ENCODE measurements at regions not wholly inside any gene's neighbourhood (a gene's known extent, or its start where the extent isn't known, plus 50 kb on each side); places are given as distances from the start of the nearest gene placed in this dataset.

DNA sequence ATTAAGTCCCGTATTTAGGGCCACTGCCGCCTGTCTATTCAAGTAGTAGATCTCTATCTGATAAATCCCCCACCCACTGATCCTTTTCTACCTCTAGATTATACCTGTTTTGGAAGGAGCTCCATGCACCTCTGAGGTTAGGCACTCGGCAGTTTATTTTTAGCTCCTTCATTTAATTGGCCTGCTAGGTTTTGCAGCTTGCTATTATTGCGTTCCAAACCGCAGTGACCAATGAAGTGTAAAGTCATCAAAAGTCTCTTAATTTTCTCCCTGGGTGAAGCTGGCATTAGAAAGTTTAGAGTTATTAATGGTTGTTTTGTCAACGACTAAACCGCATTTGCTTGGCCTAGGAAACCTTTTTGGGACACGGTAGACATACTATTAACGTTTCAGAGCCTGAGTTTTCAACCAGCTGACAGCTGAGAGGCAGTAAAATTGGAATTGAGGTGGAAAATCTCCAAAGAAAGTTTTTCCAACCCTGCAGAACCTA is 60.0 kb downstream of the RFPL4B start:
- TF ChIP-seq, protein P1, sequence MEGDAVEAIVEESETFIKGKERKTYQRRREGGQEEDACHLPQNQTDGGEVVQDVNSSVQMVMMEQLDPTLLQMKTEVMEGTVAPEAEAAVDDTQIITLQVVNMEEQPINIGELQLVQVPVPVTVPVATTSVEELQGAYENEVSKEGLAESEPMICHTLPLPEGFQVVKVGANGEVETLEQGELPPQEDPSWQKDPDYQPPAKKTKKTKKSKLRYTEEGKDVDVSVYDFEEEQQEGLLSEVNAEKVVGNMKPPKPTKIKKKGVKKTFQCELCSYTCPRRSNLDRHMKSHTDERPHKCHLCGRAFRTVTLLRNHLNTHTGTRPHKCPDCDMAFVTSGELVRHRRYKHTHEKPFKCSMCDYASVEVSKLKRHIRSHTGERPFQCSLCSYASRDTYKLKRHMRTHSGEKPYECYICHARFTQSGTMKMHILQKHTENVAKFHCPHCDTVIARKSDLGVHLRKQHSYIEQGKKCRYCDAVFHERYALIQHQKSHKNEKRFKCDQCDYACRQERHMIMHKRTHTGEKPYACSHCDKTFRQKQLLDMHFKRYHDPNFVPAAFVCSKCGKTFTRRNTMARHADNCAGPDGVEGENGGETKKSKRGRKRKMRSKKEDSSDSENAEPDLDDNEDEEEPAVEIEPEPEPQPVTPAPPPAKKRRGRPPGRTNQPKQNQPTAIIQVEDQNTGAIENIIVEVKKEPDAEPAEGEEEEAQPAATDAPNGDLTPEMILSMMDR (IDR thresholded peaks at IDR 0.05; ENCODE audit: low read depth, low read length) = no peak
- TF ChIP-seq POLR2A (IDR thresholded peaks at IDR 0.05; ENCODE audit: extremely low read depth, insufficient read length) (no peak), MYC (IDR thresholded peaks at IDR 0.05; ENCODE audit: low read depth, low read length) (no peak)

Measured in NB4 (cell line).